NOMO-1 (cell line): ENCODE measurements at regions not wholly inside any gene's neighbourhood (a gene's known extent, or its start where the extent isn't known, plus 50 kb on each side); places are given as distances from the start of the nearest gene placed in this dataset.

Experiments used
- DNase-seq, 2 experiments: peaks; one replicate each; lab custom pipeline; 2025; ENCODE audit not compliant: unreplicated experiment in 2 of 2; lab: John Stamatoyannopoulos, UW

- no peak for DNase-seq
These were observed 54.7 kb upstream of the SYPL1 start for GRCh38 chr7:106166651-106167342.

- no peak for DNase-seq
These were observed 53.2 kb upstream of the SYPL1 start for GRCh38 chr7:106165337-106165736.

- no peak for DNase-seq
These were observed 51.1 kb upstream of the SYPL1 start for GRCh38 chr7:106163257-106163656.
